ENCODE measurements at regions not wholly inside any gene's neighbourhood (a gene's known extent, or its start where the extent isn't known, plus 50 kb on each side); places are given as distances from the start of the nearest gene placed in this dataset.

GRCh38 chr10:24041034-24041433 is 167.9 kb upstream of the KIAA1217 start:
- Histone ChIP-seq H3K9me3 (ENCODE audit: low read length) (no peaks in the 10 kb centered on the region), H3K4me3 (ENCODE audit: low read length) (no peak overlapping the region), H3F3A (ENCODE audit: low read length, unreplicated experiment) (no peaks in the 10 kb centered on the region), H3K9me2 (replicated peaks; ENCODE audit: low read length) (no peaks in the 10 kb centered on the region), H4K20me1 (ENCODE audit: low read length) (no peaks in the 10 kb centered on the region), H3K27me3 (ENCODE audit: low read length) (peaks cover 49% of the 10 kb centered on the region), H3K79me2 (ENCODE audit: low read length) (no peaks in the 10 kb centered on the region), H3K4me2 (ENCODE audit: low read length) (no peak overlapping the region), H3K36me3 (ENCODE audit: low read depth, low read length) (no peaks in the 10 kb centered on the region), H3K9ac (ENCODE audit: low read length) (no peak overlapping the region), H3K27ac (ENCODE audit: low read length) (no peak overlapping the region), H2AFZ (ENCODE audit: low read length) (no peak overlapping the region), H3K4me1 (ENCODE audit: insufficient read depth, low read length) (no peaks in the 10 kb centered on the region)
- POLR2A ChIA-PET (ENCODE audit: unreplicated experiment), result no interaction called here
- ATAC-seq, result no peak
- no TSS peak for BruUV-seq (replicated peaks)
- TF ChIP-seq EZH2phosphoT487 (IDR thresholded peaks at IDR 0.05; ENCODE audit: borderline replicate concordance, low read length) (no peak), EZH2 (IDR thresholded peaks at IDR 0.05; ENCODE audit: low read length, unreplicated experiment) (no peak), CTCF (conservative IDR thresholded peaks at IDR 0.05; ENCODE audit: low read depth, low read length) (no peak)
- intact Hi-C loops (cut with micrococcal nuclease), result no loop called here
- CTCF ChIA-PET, result no interaction called here
- DNase-seq, result no peak

GRCh38 chr10:24041834-24042233 is 167.1 kb upstream of the KIAA1217 start:
- ATAC-seq (no peak), DNase-seq (no peak)
- Histone ChIP-seq H3K4me2 (ENCODE audit: low read length) (no peak overlapping the region), H3F3A (ENCODE audit: low read length, unreplicated experiment) (no peaks in the 10 kb centered on the region), H3K9me2 (replicated peaks; ENCODE audit: low read length) (no peaks in the 10 kb centered on the region), H3K9me3 (ENCODE audit: low read length) (no peaks in the 10 kb centered on the region), H3K4me1 (ENCODE audit: insufficient read depth, low read length) (no peaks in the 10 kb centered on the region), H3K9ac (ENCODE audit: low read length) (no peak overlapping the region), H3K36me3 (ENCODE audit: low read depth, low read length) (no peaks in the 10 kb centered on the region), H4K20me1 (ENCODE audit: low read length) (no peaks in the 10 kb centered on the region), H3K27me3 (ENCODE audit: low read length) (peaks cover 49% of the 10 kb centered on the region), H2AFZ (ENCODE audit: low read length) (no peak overlapping the region), H3K79me2 (ENCODE audit: low read length) (no peaks in the 10 kb centered on the region), H3K27ac (ENCODE audit: low read length) (no peak overlapping the region), H3K4me3 (ENCODE audit: low read length) (no peak overlapping the region)
- POLR2A ChIA-PET (ENCODE audit: unreplicated experiment), result no interaction called here
- intact Hi-C loops (cut with micrococcal nuclease), result no loop called here
- no peak for TF ChIP-seq CTCF (conservative IDR thresholded peaks at IDR 0.05; ENCODE audit: low read depth, low read length)
- TF ChIP-seq EZH2 (IDR thresholded peaks at IDR 0.05; ENCODE audit: low read length, unreplicated experiment), result no peak
- TF ChIP-seq EZH2phosphoT487 (IDR thresholded peaks at IDR 0.05; ENCODE audit: borderline replicate concordance, low read length), result no peak
- CTCF ChIA-PET, result no interaction called here
- BruUV-seq (replicated peaks), result no TSS peak

- H3K27me3 ChIP-seq (ENCODE audit: low read length), result peaks cover 54% of the 10 kb centered on the region
- H3K27ac ChIP-seq (ENCODE audit: low read length), result no peak overlapping the region
- H3K4me1 ChIP-seq (ENCODE audit: insufficient read depth, low read length), result no peaks in the 10 kb centered on the region
- H3K9ac ChIP-seq (ENCODE audit: low read length), result no peak overlapping the region
- H3K79me2 ChIP-seq (ENCODE audit: low read length), result no peaks in the 10 kb centered on the region
- BruUV-seq (replicated peaks), result no TSS peak
- no peak overlapping the region for H2AFZ ChIP-seq (ENCODE audit: low read length)
- ChIA-PET POLR2A (ENCODE audit: unreplicated experiment) (no interaction called here), CTCF (no interaction called here)
- ATAC-seq, result no peak
- no peaks in the 10 kb centered on the region for H3K9me3 ChIP-seq (ENCODE audit: low read length)
- DNase-seq, result no peak
- H3K4me2 ChIP-seq (ENCODE audit: low read length), result no peak overlapping the region
- H3F3A ChIP-seq (ENCODE audit: low read length, unreplicated experiment), result no peaks in the 10 kb centered on the region
- no peaks in the 10 kb centered on the region for H4K20me1 ChIP-seq (ENCODE audit: low read length)
- no peaks in the 10 kb centered on the region for H3K9me2 ChIP-seq (replicated peaks; ENCODE audit: low read length)
- no peak for TF ChIP-seq EZH2 (IDR thresholded peaks at IDR 0.05; ENCODE audit: low read length, unreplicated experiment)
- TF ChIP-seq EZH2phosphoT487 (IDR thresholded peaks at IDR 0.05; ENCODE audit: borderline replicate concordance, low read length), result no peak
- TF ChIP-seq CTCF (conservative IDR thresholded peaks at IDR 0.05; ENCODE audit: low read depth, low read length), result no peak
- H3K36me3 ChIP-seq (ENCODE audit: low read depth, low read length), result no peaks in the 10 kb centered on the region
- no peak overlapping the region for H3K4me3 ChIP-seq (ENCODE audit: low read length)
- intact Hi-C loops (cut with micrococcal nuclease), result no loop called here
Measured at GRCh38 chr10:24042884-24043283, 166.1 kb upstream of the KIAA1217 start.
